ENCODE measurements at regions not wholly inside any gene's neighbourhood (a gene's known extent, or its start where the extent isn't known, plus 50 kb on each side); places are given as distances from the start of the nearest gene placed in this dataset.

GRCh38 chrX:46015653-46016052 lies 529.6 kb downstream of the ZNF674 start:
- CTCF ChIA-PET (ENCODE audit: low intra/inter-chr PET ratio), result no interaction called here
- ATAC-seq, result no peak

More at GRCh38 chrX:46015653-46016052, 529.6 kb downstream of the ZNF674 start:
- no peaks in the 10 kb centered on the region for H4K20me1 ChIP-seq (replicated peaks; ENCODE audit: control insufficient read depth, insufficient read depth, low read length)
- no peak for FAIRE-seq
- no peaks in the 10 kb centered on the region for H3K4me1 ChIP-seq (replicated peaks in 1 of 2; ENCODE audit: control insufficient read depth in 2 of 2, insufficient read depth in 2 of 2, low read length in 2 of 2)
- no peaks in the 10 kb centered on the region for H3K9me3 ChIP-seq (replicated peaks; ENCODE audit: control insufficient read depth, insufficient read depth, low read depth, low read length)
- POLR2A ChIA-PET, result no interaction called here
- WGBS (ENCODE audit: insufficient coverage, low coverage, missing lambda C conversion rate), result 0% methylated on average over 2 of the region's 2 CpGs
- no peak overlapping the region for H3K4me3 ChIP-seq
- no peak overlapping the region for H2AFZ ChIP-seq (ENCODE audit: low read depth, low read length)
- no peaks in the 10 kb centered on the region for H3K36me3 ChIP-seq (ENCODE audit: control insufficient read depth, insufficient read depth, low read length)
- no peak overlapping the region for H3K27ac ChIP-seq (ENCODE audit: extremely low read depth, low read depth, low read length)
- in situ Hi-C loops (cut with MboI) (no loop called here), intact Hi-C loops (cut with micrococcal nuclease) (no loop called here)
- H3K79me2 ChIP-seq (ENCODE audit: control insufficient read depth, insufficient read depth, low read length), result no peaks in the 10 kb centered on the region
- no peak for TF ChIP-seq PURB (CRISPR knock-in tag; IDR thresholded peaks at IDR 0.05; ENCODE audit: low read depth)
- no peak for TF ChIP-seq ZNF354B (CRISPR knock-in tag; IDR thresholded peaks at IDR 0.05)
- no peak for TF ChIP-seq C11orf30 (IDR thresholded peaks at IDR 0.05; ENCODE audit: low read depth)
- no peak for TF ChIP-seq RAD21 (CRISPR knock-in tag; conservative IDR thresholded peaks at IDR 0.05 in 1 of 2, IDR thresholded peaks at IDR 0.05 in 1 of 2)
- TF ChIP-seq, protein P1, sequence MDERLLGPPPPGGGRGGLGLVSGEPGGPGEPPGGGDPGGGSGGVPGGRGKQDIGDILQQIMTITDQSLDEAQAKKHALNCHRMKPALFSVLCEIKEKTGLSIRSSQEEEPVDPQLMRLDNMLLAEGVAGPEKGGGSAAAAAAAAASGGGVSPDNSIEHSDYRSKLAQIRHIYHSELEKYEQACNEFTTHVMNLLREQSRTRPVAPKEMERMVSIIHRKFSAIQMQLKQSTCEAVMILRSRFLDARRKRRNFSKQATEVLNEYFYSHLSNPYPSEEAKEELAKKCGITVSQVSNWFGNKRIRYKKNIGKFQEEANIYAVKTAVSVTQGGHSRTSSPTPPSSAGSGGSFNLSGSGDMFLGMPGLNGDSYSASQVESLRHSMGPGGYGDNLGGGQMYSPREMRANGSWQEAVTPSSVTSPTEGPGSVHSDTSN (CRISPR knock-in tag; IDR thresholded peaks at IDR 0.05; ENCODE audit: low read depth), result no peak
- TF ChIP-seq, protein P1 (tag; conservative IDR thresholded peaks at IDR 0.05; ENCODE audit: low read depth), result no peak
- no peak for TF ChIP-seq BCL6 (CRISPR knock-in tag; IDR thresholded peaks at IDR 0.05)
- no peak for TF ChIP-seq TBP (optimal IDR thresholded peaks at IDR 0.05; ENCODE audit: low read depth, low read length)
- TF ChIP-seq DNMT1 (IDR thresholded peaks at IDR 0.05), result no peak
- TF ChIP-seq ADNP (tag; IDR thresholded peaks at IDR 0.05), result no peak
- no peak for TF ChIP-seq NEUROD1 (IDR thresholded peaks at IDR 0.05; ENCODE audit: borderline replicate concordance, low read depth, low read length, partially characterized antibody)
- no peak for DNase-seq (ENCODE audit: extremely low read depth in 1 of 4, low spot score in 3 of 4)
- BruUV-seq (replicated peaks), result no TSS peak
- H3K4me2 ChIP-seq (ENCODE audit: insufficient read depth, low read length), result no peak overlapping the region
- no peak overlapping the region for H3K9ac ChIP-seq (ENCODE audit: insufficient read depth in 1 of 2, low read depth in 2 of 2, low read length in 2 of 2)
- H3K9me1 ChIP-seq (ENCODE audit: control insufficient read depth, insufficient read depth, low read length), result no peaks in the 10 kb centered on the region
- no peaks in the 10 kb centered on the region for H3K27me3 ChIP-seq (ENCODE audit: control insufficient read depth in 2 of 2, insufficient read depth in 2 of 2, low read length in 2 of 2)
